Skeletal muscle satellite cell (primary cell): ENCODE measurements at regions not wholly inside any gene's neighbourhood (a gene's known extent, or its start where the extent isn't known, plus 50 kb on each side); places are given as distances from the start of the nearest gene placed in this dataset.
"Not testable (repeated sequence)": the region's sequence is repeated elsewhere in the genome, so short reads cannot be mapped to it uniquely, and the experiment has no call there.

Experiments used
- H3K27me3 ChIP-seq: 2 replicates; pipeline ENCODE4 v1.7.0; 2013; ENCODE audit warnings: low read length; ENCODE audit not compliant: control insufficient read depth, insufficient read depth
- H3K36me3 ChIP-seq: 2 replicates; pipeline ENCODE4 v1.7.0; 2013; ENCODE audit warnings: mild to moderate bottlenecking, control low read depth, low read length; ENCODE audit not compliant: insufficient read depth
- H3K4me1 ChIP-seq: 2 replicates; pipeline ENCODE4 v1.7.0; 2013; ENCODE audit warnings: low read length; ENCODE audit not compliant: control insufficient read depth, insufficient read depth
- H3K4me2 ChIP-seq: 2 replicates; pipeline ENCODE4 v1.7.0; 2013; ENCODE audit warnings: mild to moderate bottlenecking, low read length
- H3K4me3 ChIP-seq: 2 replicates; pipeline ENCODE4 v1.7.0; 2013; ENCODE audit warnings: low read length
- H3K9ac ChIP-seq: 2 replicates; pipeline ENCODE4 v1.7.0; 2013; ENCODE audit warnings: mild to moderate bottlenecking, low read depth, low read length, moderate library complexity
- H3K9me3 ChIP-seq: replicated peaks from 2 replicates; pipeline ENCODE4 v1.7.0; 2013; ENCODE audit warnings: mild to moderate bottlenecking, control low read depth, low read length

GRCh38 chr6:44017307-44017706, 109.9 kb downstream of the MRPL14 start:
- H3K9me3 ChIP-seq: peaks cover 11% of the 10 kb centered on the region
- not testable (repeated sequence) for H3K27me3 ChIP-seq, H3K4me3 ChIP-seq, H3K4me2 ChIP-seq, H3K9ac ChIP-seq, H3K36me3 ChIP-seq
- peaks cover 24% of the 10 kb centered on the region for H3K4me1 ChIP-seq

DNA sequence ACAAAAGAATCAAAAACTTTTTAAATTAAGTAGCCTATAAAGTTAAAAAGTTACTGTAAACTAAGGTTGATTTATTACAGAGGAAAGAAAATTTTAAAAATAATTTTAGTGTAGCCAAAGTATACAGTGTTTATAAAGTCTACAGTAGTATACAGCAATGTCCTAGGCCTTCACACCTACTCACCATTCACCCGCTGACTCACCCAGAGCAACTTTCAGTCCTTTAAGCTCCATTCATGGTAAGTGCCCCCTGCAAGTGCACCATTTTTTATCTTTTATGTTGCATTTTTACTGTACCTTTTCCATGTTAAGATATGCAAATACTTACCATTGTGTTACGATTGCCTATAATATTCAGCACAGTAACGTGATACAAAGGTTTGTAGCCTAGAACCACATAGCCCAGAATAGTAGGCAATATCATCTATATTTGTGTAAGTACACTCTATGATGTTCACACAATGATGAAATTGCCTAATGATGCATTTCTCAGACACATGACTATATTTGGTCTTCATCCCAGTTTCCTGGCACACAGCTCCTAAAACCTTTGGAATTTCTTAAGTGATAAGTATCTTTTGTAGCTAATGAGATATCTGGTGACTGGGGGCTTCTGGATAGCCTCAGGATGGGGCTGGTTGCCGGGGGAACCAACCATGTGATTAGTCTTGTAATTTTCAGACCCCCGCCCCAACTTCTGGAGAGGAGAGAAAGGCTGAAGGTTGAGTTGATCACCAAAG, 111.0 kb downstream of the MRPL14 start:
- Histone ChIP-seq H3K4me2 (no peak overlapping the region), H3K9ac (no peak overlapping the region), H3K4me1 (peaks cover 28% of the 10 kb centered on the region), H3K27me3 (no peaks in the 10 kb centered on the region), H3K36me3 (no peaks in the 10 kb centered on the region), H3K4me3 (no peak overlapping the region), H3K9me3 (peaks cover 12% of the 10 kb centered on the region)

DNA sequence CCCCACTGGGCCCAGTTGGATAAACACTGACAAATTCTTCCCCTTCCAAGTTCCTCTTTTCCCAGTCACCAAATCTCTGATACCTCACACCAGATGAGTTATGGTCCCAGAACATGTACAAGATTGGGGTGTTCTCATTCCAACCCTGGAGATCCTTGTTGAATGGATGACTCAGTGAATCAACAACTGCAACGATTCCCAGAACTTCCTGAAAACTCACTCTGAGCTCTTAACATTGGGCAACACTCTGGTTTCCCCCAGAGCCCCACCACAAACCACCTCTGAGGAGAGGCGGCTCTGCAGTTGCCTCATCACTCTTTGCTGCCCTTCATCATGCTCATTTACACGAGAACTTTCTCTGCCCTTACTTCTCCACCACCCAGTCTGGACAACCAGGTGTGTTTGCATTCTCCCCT, 115.2 kb downstream of the MRPL14 start:
- peak overlapping the region; percentile 74 for H3K9ac ChIP-seq

DNA sequence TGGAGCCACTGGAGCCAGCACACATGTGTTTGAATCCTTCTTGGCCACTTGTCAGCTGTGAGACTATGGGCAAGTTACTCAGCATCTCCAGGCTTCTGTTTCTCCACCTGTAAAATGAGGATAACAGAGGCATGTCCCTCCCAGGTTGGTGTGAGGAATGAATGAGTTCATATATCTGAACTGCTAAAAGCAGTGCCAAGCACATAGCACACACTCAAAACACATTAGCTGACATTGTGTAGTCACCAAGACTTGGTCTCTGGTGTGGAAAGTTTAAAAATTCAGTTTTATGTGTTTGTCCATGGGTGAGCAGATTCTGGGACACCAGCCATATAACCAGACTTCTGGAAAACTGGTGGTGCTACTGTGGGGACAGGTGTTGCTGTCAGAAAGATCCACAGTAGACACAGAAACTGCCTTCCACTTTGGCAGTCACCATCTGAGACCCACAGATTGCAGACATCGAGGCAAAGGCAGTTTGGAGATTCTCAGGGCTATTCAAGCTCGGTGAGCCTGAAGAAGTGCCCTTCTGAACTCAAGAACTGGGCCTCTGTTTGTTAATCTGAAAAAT, 115.8 kb downstream of the MRPL14 start:
- Histone ChIP-seq H3K36me3 (no peaks in the 10 kb centered on the region), H3K4me2 (peak overlapping the region; percentile 65), H3K4me1 (peaks cover 32% of the 10 kb centered on the region), H3K9me3 (peaks cover 12% of the 10 kb centered on the region), H3K4me3 (peak overlapping the region; percentile 10), H3K27me3 (no peaks in the 10 kb centered on the region), H3K9ac (peak overlapping the region; percentile 74)

More for the DNA sequence above, 115.2 kb downstream of the MRPL14 start:
- no peak overlapping the region for H3K4me3 ChIP-seq
- H3K9me3 ChIP-seq: peaks cover 12% of the 10 kb centered on the region
- H3K4me1 ChIP-seq: peaks cover 30% of the 10 kb centered on the region
- peak overlapping the region; percentile 65 for H3K4me2 ChIP-seq
- H3K36me3 ChIP-seq: no peaks in the 10 kb centered on the region
- no peaks in the 10 kb centered on the region for H3K27me3 ChIP-seq

DNA sequence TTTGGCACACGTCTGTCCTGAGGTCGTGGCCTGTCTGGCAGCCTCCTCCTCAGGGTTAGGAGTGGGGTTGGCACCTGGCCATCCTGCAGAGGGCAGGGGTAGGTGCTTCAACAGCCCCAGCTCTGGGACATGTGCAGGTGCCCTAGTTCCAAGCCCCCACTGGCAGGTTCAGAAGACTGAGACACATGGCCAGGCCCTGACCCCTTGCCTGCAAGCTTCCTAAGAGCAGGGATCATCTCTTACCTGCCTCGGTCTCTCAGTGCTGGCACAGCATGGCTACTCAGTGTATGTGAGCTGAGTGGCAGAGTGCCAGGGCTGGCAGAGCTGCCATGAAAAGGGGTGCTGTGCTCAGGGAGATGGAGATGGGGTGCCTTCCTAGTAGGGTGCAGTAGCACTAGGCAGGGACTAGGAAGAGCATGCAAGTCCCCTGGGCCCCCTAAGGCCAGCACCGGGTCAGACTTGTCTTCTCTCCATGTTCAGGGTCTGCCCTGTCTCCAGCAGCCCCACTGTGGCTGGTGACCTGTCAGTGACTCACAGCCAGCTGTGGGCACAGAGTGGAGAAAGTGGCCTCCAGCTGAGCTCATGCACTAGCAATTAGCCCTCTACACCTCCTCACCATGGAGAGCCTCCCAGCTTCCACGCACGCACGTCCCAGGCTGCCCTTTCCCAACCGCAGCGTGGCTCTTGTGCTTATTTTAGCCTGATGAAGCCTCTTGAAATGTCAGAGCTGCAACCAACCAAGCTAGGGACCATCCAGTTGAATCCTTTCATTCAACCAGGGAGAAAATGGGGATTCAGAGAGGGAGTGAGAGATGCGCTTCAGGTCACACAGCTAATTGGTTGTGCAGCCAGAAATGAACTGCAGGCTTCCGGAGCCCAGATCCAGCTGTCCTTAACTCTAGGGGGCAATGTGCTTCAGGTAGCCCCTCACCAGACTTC, 116.6 kb downstream of the MRPL14 start:
- peaks cover 12% of the 10 kb centered on the region for H3K9me3 ChIP-seq
- H3K27me3 ChIP-seq: no peaks in the 10 kb centered on the region
- H3K4me3 ChIP-seq: peak overlapping the region; percentile 23
- H3K9ac ChIP-seq: peak overlapping the region; percentile 74
- H3K36me3 ChIP-seq: no peaks in the 10 kb centered on the region
- peaks cover 32% of the 10 kb centered on the region for H3K4me1 ChIP-seq
- peak overlapping the region; percentile 65 for H3K4me2 ChIP-seq

- Histone ChIP-seq H3K36me3 (no peaks in the 10 kb centered on the region), H3K4me2 (no peak overlapping the region), H3K9ac (peak overlapping the region; percentile 40), H3K9me3 (peaks cover 12% of the 10 kb centered on the region), H3K4me1 (peaks cover 38% of the 10 kb centered on the region), H3K27me3 (no peaks in the 10 kb centered on the region), H3K4me3 (peak overlapping the region; percentile 23)
Observed at GRCh38 chr6:44009425-44010321, 117.6 kb downstream of the MRPL14 start.

- H3K9me3 ChIP-seq: peaks cover 12% of the 10 kb centered on the region
- no peak overlapping the region for H3K9ac ChIP-seq
- H3K4me3 ChIP-seq: no peak overlapping the region
- no peaks in the 10 kb centered on the region for H3K36me3 ChIP-seq
- H3K4me1 ChIP-seq: peaks cover 43% of the 10 kb centered on the region
- no peak overlapping the region for H3K4me2 ChIP-seq
- H3K27me3 ChIP-seq: no peaks in the 10 kb centered on the region
Observed at GRCh38 chr6:44008821-44009370, 118.4 kb downstream of the MRPL14 start.

DNA sequence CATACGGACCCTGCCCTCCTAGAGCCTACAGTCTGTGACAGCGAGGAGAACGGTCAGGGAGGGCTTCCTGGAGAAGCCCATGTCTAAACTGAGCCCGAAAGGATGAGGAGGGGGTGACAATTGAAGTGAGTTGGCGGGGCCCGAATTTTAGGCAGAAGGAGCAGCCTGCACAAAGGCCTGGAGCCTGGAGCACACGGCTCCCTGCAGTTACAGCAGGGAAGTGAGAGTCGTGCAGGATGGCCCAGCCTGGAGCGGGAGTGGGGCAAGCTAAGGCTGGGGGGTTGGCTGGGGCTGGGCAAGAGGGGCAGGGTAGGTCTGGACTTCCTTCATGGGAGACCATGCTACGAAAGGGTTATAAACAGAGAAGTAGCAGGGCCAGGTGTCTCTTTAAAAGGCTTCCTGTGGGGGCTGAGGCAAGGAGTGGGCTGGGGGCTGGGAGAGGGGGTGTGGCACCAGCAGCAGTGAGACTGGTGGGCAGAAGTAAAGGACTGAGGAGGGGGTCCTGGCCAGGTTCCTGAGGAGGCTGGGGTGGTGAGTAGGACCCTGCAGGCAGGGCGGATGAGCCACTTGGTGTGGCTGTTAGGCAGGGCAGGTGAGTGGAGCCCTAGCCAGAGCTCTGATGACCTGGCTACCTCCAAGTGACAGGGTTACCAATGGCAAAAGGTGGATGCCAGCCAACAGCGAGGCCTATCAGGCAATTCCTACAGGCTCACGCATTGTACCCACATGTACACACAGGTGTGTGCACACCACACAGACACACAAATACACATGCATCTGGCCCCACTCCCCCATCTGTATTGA, 119.2 kb downstream of the MRPL14 start:
- no peaks in the 10 kb centered on the region for H3K36me3 ChIP-seq
- peaks cover 47% of the 10 kb centered on the region for H3K4me1 ChIP-seq
- H3K9ac ChIP-seq: no peak overlapping the region
- H3K27me3 ChIP-seq: no peaks in the 10 kb centered on the region
- H3K4me2 ChIP-seq: no peak overlapping the region
- H3K9me3 ChIP-seq: peaks cover 6% of the 10 kb centered on the region
- no peak overlapping the region for H3K4me3 ChIP-seq

- Histone ChIP-seq H3K36me3 (no peaks in the 10 kb centered on the region), H3K4me2 (no peak overlapping the region), H3K4me3 (no peak overlapping the region), H3K9me3 (no peaks in the 10 kb centered on the region), H3K27me3 (no peaks in the 10 kb centered on the region), H3K9ac (no peak overlapping the region), H3K4me1 (peaks cover 50% of the 10 kb centered on the region)
Observed at GRCh38 chr6:44006872-44007303, 120.4 kb downstream of the MRPL14 start.
